ENCODE measurements at regions not wholly inside any gene's neighbourhood (a gene's known extent, or its start where the extent isn't known, plus 50 kb on each side); places are given as distances from the start of the nearest gene placed in this dataset.
"Not testable (repeated sequence)": the region's sequence is repeated elsewhere in the genome, so short reads cannot be mapped to it uniquely, and the experiment has no call there.

DNA sequence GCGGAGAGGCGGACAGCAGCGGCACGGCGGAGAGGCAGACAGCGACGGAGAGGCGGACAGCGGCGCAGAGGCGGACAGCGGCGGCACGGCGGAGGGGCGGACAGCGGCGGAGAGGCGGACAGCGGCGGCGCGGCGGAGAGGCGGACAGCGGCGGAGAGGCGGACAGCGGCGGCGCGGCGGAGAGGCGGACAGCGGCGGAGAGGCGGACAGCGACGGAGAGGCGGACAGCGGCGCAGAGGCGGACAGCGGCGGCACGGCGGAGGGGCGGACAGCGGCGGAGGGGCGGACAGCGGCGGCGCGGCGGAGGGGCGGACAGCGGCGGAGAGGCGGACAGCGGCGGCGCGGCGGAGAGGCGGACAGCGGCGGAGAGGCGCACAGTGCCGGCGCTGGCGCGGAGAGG is 393.6 kb downstream of the GOLGA6L6 start:
- not testable (repeated sequence) for DNase-seq

GRCh38 chr15:20144333-20145036 is 397.1 kb downstream of the GOLGA6L6 start:
- not testable (repeated sequence) for DNase-seq

GRCh38 chr15:20142906-20143305 is 398.7 kb downstream of the GOLGA6L6 start:
- not testable (repeated sequence) for DNase-seq

DNA sequence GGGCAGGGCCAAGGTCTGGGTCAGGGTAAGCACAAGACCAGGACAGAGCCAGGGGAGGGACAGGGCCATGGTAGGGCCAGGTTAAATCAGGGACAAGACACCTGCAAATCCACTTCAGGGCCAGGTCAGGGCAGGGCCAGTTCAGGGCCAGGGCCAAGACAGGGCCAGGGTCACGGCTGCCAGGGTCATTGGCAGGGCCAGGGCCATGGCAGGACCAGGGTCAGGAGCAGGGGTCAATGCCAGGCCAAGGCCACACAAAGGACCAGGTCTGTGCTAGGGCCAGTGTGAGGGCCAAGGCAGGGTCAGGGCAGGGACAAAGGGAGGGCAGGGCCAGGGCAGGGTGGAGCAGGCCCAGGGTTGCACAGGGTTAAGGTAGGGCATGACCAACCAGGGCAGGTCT is 399.2 kb downstream of the GOLGA6L6 start:
- not testable (repeated sequence) for DNase-seq

GRCh38 chr15:20124668-20125067 is 416.9 kb downstream of the GOLGA6L6 start:
- not testable (repeated sequence) for DNase-seq

DNA sequence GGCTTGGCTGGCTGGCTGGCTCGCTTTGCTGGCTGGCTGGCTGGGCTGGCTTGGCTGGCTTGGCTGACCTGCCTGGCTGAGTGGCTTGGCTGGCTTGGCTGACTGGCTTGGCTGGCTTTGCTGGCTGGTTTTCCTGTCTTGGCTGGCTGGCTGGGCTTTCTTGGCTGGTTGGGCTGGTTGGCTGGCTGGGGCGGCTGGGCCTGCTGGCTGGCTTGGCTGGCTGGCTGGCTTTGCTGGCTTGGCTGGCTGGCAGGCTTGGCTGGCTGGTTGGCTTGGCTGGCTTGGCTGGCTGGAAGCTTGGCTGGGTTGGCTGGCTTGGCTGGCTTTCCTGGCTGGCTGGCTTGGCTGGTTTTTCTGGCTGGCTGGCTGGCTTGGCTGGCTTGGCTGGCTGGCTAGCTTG is 435.6 kb downstream of the GOLGA6L6 start:
- no peak for DNase-seq

- DNase-seq, result not testable (repeated sequence)
These were observed 436.3 kb downstream of the GOLGA6L6 start for GRCh38 chr15:20105011-20105990.

DNA sequence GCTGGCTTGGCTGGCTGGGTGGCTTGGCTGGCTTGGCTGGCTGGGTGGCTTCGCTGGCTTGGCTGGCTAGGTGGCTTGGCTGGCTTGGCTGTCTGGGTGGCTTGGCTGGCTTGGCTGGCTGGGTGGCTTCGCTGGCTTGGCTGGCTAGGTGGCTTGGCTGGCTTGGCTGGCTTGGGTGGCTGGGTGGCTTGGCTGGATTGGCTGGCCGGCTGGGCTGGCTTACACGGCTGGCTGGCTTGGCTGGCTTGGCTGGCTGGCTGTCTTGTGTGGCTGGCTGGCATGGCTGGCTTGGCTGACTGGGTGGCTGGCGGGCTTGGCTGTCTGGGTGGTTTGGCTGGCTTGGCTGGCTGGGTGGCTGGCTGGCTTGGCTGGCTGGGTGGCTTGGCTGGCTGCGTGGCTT is 437.0 kb downstream of the GOLGA6L6 start:
- DNase-seq, result not testable (repeated sequence)

DNA sequence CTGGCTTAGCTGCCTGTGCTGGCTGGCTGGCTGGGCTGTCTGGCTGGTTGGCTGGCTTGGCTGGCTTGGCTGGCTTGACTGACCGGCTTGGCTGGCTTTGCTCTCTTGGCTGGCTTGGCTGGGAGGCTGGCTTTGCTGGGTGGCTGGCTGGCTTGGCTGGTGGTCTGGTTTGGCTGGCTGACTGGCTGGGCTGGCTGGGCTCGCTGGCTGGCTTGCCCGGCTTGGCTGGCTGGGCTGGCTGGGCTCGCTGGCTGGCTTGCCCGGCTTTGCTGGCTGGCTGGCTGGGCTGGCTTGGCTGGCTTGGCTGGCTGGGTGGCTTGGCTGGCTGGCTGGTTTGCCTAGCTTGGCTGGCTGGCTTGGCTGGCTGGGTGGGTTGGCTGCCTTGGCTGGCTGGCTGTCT is 438.7 kb downstream of the GOLGA6L6 start:
- DNase-seq, result not testable (repeated sequence)

- DNase-seq, result not testable (repeated sequence)
These were observed 439.4 kb downstream of the GOLGA6L6 start for GRCh38 chr15:20102209-20102608.

DNA sequence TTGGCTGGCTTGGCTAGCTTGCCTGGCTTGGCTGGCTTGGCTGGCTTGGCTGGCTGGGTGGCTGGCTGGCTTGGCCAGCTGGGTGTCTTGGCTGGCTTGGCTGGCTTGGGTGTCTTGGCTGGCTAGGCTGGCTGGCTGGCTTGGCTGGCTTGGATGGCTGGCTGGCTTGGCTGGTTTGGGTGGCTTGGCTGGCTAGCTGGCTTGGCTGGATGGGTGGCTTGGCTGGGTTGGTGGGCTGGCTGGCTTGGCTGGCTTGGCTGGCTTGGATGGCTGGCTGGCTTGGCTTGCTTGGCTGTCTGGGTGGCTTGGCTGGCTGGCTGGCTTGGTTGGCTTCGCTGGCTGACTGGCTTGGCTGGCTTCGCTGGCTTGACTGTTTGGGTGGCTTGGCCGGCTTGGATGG is 440.3 kb downstream of the GOLGA6L6 start:
- DNase-seq, result not testable (repeated sequence)

DNA sequence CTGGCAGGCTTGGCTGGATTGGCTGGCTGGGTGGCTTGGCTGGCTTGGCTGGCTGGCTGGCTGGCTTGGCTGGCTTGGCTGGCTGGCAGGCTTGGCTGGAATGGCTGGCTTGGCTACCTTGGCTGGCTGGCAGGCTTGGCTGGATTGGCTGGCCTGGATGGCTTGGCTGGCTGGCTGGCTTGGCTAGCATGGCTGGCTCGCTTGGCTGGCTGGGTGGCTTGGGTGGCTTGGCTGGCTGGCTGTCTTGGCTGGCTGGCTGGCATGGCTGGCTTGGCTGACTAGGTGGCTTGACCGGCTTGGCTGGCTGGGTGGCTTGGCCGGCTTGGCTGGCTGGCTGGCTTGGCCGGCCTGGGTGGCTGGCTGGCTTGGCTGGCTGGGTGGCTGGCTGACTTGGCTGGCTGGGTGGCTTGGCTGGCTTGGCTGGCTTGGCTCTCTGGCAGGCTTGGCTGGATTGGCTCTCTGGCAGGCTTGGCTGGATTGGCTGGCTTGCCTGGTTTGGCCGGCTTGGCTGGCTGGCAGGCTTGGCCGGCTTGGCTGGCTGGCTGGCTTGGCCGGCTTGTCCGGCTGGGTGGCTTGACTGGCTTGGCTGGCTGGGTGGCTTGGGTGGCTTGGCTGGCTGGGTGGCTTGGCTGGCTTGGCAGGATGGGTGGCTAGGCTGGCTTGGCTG is 440.9 kb downstream of the GOLGA6L6 start:
- not testable (repeated sequence) for DNase-seq

- DNase-seq, result not testable (repeated sequence)
These were observed 445.8 kb downstream of the GOLGA6L6 start for GRCh38 chr15:20095699-20096303.

DNA sequence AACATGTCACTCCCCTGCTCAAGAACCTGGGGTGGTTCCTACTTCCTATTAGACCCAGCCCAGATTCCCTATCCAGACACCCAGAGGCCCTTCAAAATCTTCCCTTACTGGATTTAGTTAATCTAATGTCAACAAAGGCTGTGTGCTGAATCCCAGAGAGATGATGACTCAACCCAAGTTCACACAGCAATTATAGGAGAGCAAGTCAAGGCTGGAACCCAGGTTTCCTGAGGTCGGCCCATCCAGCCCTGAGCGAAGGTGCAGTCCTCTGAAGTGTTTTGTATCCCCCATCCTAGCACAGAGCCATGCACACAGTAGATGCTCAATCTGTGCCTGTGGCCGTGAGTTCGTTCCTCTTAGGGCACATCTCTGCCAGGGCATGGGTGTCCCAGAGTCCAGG is 452.1 kb downstream of the GOLGA6L6 start:
- DNase-seq, result not testable (repeated sequence)

DNA sequence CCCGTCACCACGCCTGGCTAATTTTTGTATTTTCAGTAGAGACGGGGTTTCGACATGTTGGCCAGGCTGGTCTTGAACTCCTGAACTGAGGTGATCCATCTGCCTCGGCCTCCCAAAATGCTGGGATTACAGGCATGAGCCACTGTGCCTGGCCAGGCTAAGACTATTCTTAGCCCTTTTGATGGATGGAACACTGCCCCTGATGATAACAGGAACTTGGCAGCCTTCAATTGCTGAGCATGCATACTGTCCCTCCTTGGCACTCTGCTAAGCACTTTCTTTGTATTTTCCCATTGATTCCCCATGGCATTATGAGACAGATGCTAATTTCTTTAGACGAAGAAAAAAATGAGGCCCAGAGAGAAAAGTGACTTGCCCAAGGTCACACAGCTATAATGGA is 457.6 kb downstream of the GOLGA6L6 start:
- DNase-seq, result not testable (repeated sequence)

- DNase-seq, result not testable (repeated sequence)
These were observed 467.5 kb downstream of the GOLGA6L6 start for GRCh38 chr15:20074082-20074481.

- DNase-seq, result not testable (repeated sequence)
These were observed 472.6 kb downstream of the GOLGA6L6 start for GRCh38 chr15:20069043-20069442.

DNA sequence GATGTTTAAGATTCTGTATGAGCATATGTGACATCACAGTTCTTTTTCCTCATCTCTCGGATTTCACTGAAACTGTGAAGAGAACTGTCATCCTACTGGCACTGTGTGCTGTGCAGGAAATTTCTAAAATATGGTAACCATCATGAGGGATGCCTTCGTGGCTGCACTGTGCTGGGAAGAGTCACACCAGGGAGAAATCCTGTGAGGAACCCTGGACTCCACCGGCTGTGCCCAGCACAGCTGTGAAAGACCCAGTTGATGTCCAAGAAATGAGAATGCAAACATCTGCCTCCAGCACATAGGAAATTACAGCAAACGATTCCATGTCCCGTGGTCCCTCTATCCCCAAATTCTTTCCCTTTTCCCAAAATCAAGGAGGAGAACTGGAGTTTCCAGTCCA is 475.4 kb downstream of the GOLGA6L6 start:
- DNase-seq, result not testable (repeated sequence)

GRCh38 chr15:20065508-20065907 is 476.1 kb downstream of the GOLGA6L6 start:
- not testable (repeated sequence) for DNase-seq

- DNase-seq, result not testable (repeated sequence)
These were observed 478.4 kb downstream of the GOLGA6L6 start for GRCh38 chr15:20063167-20063566.

DNA sequence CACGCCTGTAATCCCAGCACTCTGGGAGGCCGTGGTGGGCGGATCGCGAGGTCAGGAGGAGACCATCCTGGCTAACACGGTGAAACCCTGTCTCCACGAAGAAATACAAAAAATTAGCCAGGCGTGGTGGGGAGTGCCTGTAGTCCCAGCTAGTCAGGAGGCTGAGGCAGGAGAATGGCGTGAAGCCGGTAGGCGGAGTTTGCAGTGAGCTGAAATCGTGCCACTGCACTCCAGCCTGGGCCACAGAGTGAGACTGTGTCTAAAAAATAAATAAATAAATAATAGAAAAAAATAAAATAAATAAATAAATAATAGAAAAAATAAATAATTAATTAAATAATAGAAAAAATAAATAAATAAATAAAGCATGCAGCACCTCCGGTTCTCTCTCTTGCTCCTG is 480.8 kb downstream of the GOLGA6L6 start:
- DNase-seq, result not testable (repeated sequence)

DNA sequence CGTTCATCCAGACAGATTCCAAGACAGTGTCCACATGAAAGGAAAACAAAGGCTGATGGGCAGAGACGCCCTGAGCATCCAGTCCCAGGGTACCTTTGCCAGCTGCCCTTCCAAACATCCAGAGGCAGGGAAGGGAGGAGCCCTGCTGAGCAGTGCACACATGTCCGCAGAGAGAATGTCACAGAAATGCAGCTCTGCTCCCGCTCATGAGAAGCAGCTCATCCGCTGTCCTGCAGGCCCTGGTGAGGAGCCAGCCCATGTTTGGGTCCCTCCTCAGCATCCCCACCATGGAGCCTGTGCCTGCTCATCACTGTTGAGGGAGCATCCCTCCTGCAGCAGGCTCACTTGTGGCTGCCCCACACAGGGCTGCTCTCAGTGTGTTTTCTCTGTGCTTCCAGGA is 484.7 kb downstream of the GOLGA6L6 start:
- DNase-seq, result not testable (repeated sequence)

GRCh38 chr15:20055921-20056320 is 485.7 kb downstream of the GOLGA6L6 start:
- not testable (repeated sequence) for DNase-seq
